H9 (cell line): ENCODE measurements at regions not wholly inside any gene's neighbourhood (a gene's known extent, or its start where the extent isn't known, plus 50 kb on each side); places are given as distances from the start of the nearest gene placed in this dataset.

Experiments used
- DNase-seq: peaks from one replicate; pipeline ENCODE4 v3.0.0-alpha.2; 2017
- H2AFZ ChIP-seq: one replicate; pipeline ENCODE4 v1.6.1; 2013; ENCODE audit warnings: mild to moderate bottlenecking, low read length, control low read depth, moderate library complexity
- H2AK5ac ChIP-seq: 2 replicates; pipeline ENCODE4 v1.6.1; 2013; ENCODE audit warnings: low read length, control low read depth, mixed read lengths; ENCODE audit not compliant: insufficient read length
- H2BK120ac ChIP-seq: one replicate; pipeline ENCODE4 v1.6.1; 2013; ENCODE audit warnings: low read depth, mild to moderate bottlenecking, low read length, control low read depth, inconsistent platforms; ENCODE audit not compliant: poor library complexity, severe bottlenecking
- H2BK12ac ChIP-seq: 2 replicates; pipeline ENCODE4 v1.6.1; 2013; ENCODE audit warnings: low read length, control low read depth, mixed read lengths, low read depth; ENCODE audit not compliant: insufficient read length
- H2BK15ac ChIP-seq: 2 replicates; pipeline ENCODE4 v1.6.1; 2013; ENCODE audit warnings: low read depth, low read length, control low read depth
- H2BK20ac ChIP-seq: one replicate; pipeline ENCODE4 v1.6.1; 2013; ENCODE audit warnings: low read depth, mild to moderate bottlenecking, low read length, control low read depth, inconsistent platforms; ENCODE audit not compliant: poor library complexity, severe bottlenecking
- H2BK5ac ChIP-seq: 2 replicates; pipeline ENCODE4 v1.6.1; 2013; ENCODE audit warnings: low read length, control low read depth, mixed read lengths; ENCODE audit not compliant: insufficient read length
- H3K14ac ChIP-seq: 2 replicates; pipeline ENCODE4 v1.6.1; 2013; ENCODE audit warnings: low read length, control low read depth; ENCODE audit not compliant: insufficient read depth
- H3K18ac ChIP-seq: 2 replicates; pipeline ENCODE4 v1.6.1; 2013; ENCODE audit warnings: low read depth, mild to moderate bottlenecking, mixed read lengths, low read length, control low read depth; ENCODE audit not compliant: insufficient read length
- H3K23ac ChIP-seq: 2 replicates; pipeline ENCODE4 v1.6.1; 2013; ENCODE audit warnings: low read length, control low read depth, mixed read lengths, low read depth; ENCODE audit not compliant: insufficient read length
- H3K23me2 ChIP-seq: 2 replicates; pipeline ENCODE4 v1.6.1; 2013; ENCODE audit warnings: low read depth, mild to moderate bottlenecking, mixed read lengths, low read length, control low read depth; ENCODE audit not compliant: insufficient read length, poor library complexity, severe bottlenecking
- H3K27ac ChIP-seq: 2 replicates; pipeline ENCODE4 v1.5.1; 2013; ENCODE audit warnings: low read length, control low read depth, mixed read lengths, low read depth; ENCODE audit not compliant: insufficient read length
- H3K27me3 ChIP-seq: 2 replicates; pipeline ENCODE4 v1.6.1; 2013; ENCODE audit warnings: low read length, control low read depth, inconsistent platforms; ENCODE audit not compliant: insufficient read depth
- H3K4ac ChIP-seq: 2 replicates; pipeline ENCODE4 v1.6.1; 2013; ENCODE audit warnings: low read depth, mild to moderate bottlenecking, control low read depth, inconsistent platforms, low read length, moderate library complexity
- H3K4me1 ChIP-seq: 2 replicates; pipeline ENCODE4 v1.6.1; 2013; ENCODE audit warnings: low read length, control low read depth, inconsistent platforms; ENCODE audit not compliant: insufficient read depth
- H3K4me2 ChIP-seq: 2 replicates; pipeline ENCODE4 v1.6.1; 2013; ENCODE audit warnings: low read length, control low read depth, mixed read lengths; ENCODE audit not compliant: insufficient read length, insufficient read depth
- H3K56ac ChIP-seq: 2 replicates; pipeline ENCODE4 v1.6.1; 2013; ENCODE audit warnings: low read depth, mild to moderate bottlenecking, mixed read lengths, low read length, control low read depth; ENCODE audit not compliant: insufficient read length
- H3K79me1 ChIP-seq: 2 replicates; pipeline ENCODE4 v1.6.1; 2013; ENCODE audit warnings: low read depth, mild to moderate bottlenecking, moderate library complexity, low read length, control low read depth, inconsistent platforms; ENCODE audit not compliant: insufficient read depth, poor library complexity, severe bottlenecking
- H3K79me2 ChIP-seq: 2 replicates; pipeline ENCODE4 v1.6.1; 2013; ENCODE audit warnings: low read length, control low read depth, inconsistent platforms; ENCODE audit not compliant: insufficient read depth
- H3K9ac ChIP-seq: 2 replicates; pipeline ENCODE4 v1.6.1; 2013; ENCODE audit warnings: low read length, control low read depth, mixed read lengths; ENCODE audit not compliant: insufficient read length; ENCODE audit errors: extremely low read depth
- H3K9me3 ChIP-seq: one replicate; pipeline ENCODE4 v1.6.1; 2013; ENCODE audit warnings: low read depth, low read length, inconsistent platforms; ENCODE audit not compliant: control insufficient read depth
- H3T11ph ChIP-seq: one replicate; pipeline ENCODE4 v1.6.1; 2013; ENCODE audit warnings: mild to moderate bottlenecking, low read length, control low read depth, inconsistent platforms
- H4K20me1 ChIP-seq: one replicate; pipeline ENCODE4 v1.6.1; 2013; ENCODE audit not compliant: control insufficient read depth, insufficient read length, insufficient read depth
- H4K5ac ChIP-seq: 2 replicates; pipeline ENCODE4 v1.6.1; 2013; ENCODE audit warnings: low read depth, mild to moderate bottlenecking, mixed read lengths, low read length, control low read depth; ENCODE audit not compliant: insufficient read length
- H4K8ac ChIP-seq: replicated peaks from 2 replicates; pipeline ENCODE4 v1.6.1; 2013; ENCODE audit warnings: low read length, control low read depth, mixed read lengths, low read depth; ENCODE audit not compliant: insufficient read length
- H4K91ac ChIP-seq: 2 replicates; pipeline ENCODE4 v1.6.1; 2013; ENCODE audit warnings: low read depth, mild to moderate bottlenecking, moderate library complexity, mixed read lengths, low read length, control low read depth; ENCODE audit not compliant: insufficient read length
- H3K27ac Mint-ChIP-seq, 3 experiments: 2 replicates in 2 of 3; 3 replicates in 1 of 3; pipeline ENCODE4 v1.8.0; 2020 to 2021; ENCODE audit warnings: mixed read lengths in 3 of 3, mild to moderate bottlenecking in 1 of 3, moderate library complexity in 1 of 3
- H3K27me3 Mint-ChIP-seq: 2 replicates; pipeline ENCODE4 v1.8.0; 2021; ENCODE audit warnings: low read depth, mild to moderate bottlenecking, moderate library complexity, mixed read lengths
- H3K36me3 Mint-ChIP-seq, 3 experiments: 2 replicates in 2 of 3; 3 replicates in 1 of 3; pipeline ENCODE4 v1.8.0; 2020 to 2021; ENCODE audit warnings: low read depth in 3 of 3, mixed read lengths in 3 of 3; ENCODE audit not compliant: insufficient read depth in 1 of 3
- H3K4me1 Mint-ChIP-seq, 2 experiments: 2 replicates each; pipeline ENCODE4 v1.8.0; 2020; ENCODE audit warnings: mixed read lengths in 2 of 2
- H3K4me3 Mint-ChIP-seq, 2 experiments: 2 replicates in 1 of 2; 3 replicates in 1 of 2; pipeline ENCODE4 v1.8.0; 2020 to 2021; ENCODE audit warnings: mild to moderate bottlenecking in 2 of 2, mixed read lengths in 2 of 2, moderate library complexity in 1 of 2
- H3K9me3 Mint-ChIP-seq, 2 experiments: 2 replicates in 1 of 2; 3 replicates in 1 of 2; pipeline ENCODE4 v1.8.0; 2020; ENCODE audit warnings: mild to moderate bottlenecking in 2 of 2, mixed read lengths in 2 of 2, moderate library complexity in 1 of 2
- WGBS: extraction: QIAGEN DNeasy Blood & Tissue Kit; methylation state at CpG from one replicate; pipeline ENCODE4 v1.1.7; 2013; ENCODE audit warnings: missing lambda C conversion rate, low lambda C conversion rate, mixed read lengths; ENCODE audit not compliant: insufficient read length; ENCODE audit errors: extremely low coverage; 5-methylcytosine and 5-hydroxymethylcytosine counted together
- TF ChIP-seq, protein P1 (sequence below): fragments of 200-600 bp; sonication (generic); conservative IDR thresholded peaks from 3 replicates; pipeline ENCODE4 v1.8.0; 2021; ENCODE audit warnings: antibody characterized with exemption, mild to moderate bottlenecking

DNA sequence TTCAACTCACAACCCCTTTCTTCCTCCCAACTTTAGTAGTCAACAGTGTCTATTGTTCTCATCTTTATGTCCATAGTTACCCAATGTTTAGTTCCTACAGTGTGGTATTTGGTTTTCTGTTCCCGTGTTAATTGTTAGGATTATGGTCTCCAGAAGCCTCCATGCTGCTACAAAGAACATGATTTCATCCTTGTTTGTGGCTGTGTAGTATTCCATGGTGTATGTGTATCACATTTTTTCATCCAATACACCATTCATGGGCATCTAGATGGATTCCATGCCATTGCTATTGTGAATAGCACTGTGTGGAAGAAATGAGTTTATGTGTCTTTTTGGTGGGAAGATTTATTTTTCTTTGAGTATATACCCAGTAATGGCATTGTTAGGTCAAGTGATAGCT lies 420.3 kb downstream of the XYLT1 start:
- H3K4ac ChIP-seq: no peak overlapping the region
- peaks cover 0 to 4% (median 0%) of the 10 kb centered on the region in 3 experiments; a peak in 2 of 7 replicates for H3K36me3 Mint-ChIP-seq
- H2BK15ac ChIP-seq: no peak overlapping the region
- no peak overlapping the region for H4K5ac ChIP-seq
- H3T11ph ChIP-seq: no peak overlapping the region
- WGBS: no CpG with 5 or more reads among the region's 1 CpG
- H2BK120ac ChIP-seq: no peak overlapping the region
- no peaks in the 10 kb centered on the region for H3K27me3 ChIP-seq
- no peak overlapping the region for H2BK5ac ChIP-seq
- H4K91ac ChIP-seq: no peak overlapping the region
- no peak overlapping the region for H2AFZ ChIP-seq
- H4K8ac ChIP-seq: no peak overlapping the region
- H3K23me2 ChIP-seq: no peaks in the 10 kb centered on the region
- H3K27ac ChIP-seq: no peak overlapping the region
- no peaks in the 10 kb centered on the region for H3K79me2 ChIP-seq
- H3K18ac ChIP-seq: no peak overlapping the region
- TF ChIP-seq, protein P1, sequence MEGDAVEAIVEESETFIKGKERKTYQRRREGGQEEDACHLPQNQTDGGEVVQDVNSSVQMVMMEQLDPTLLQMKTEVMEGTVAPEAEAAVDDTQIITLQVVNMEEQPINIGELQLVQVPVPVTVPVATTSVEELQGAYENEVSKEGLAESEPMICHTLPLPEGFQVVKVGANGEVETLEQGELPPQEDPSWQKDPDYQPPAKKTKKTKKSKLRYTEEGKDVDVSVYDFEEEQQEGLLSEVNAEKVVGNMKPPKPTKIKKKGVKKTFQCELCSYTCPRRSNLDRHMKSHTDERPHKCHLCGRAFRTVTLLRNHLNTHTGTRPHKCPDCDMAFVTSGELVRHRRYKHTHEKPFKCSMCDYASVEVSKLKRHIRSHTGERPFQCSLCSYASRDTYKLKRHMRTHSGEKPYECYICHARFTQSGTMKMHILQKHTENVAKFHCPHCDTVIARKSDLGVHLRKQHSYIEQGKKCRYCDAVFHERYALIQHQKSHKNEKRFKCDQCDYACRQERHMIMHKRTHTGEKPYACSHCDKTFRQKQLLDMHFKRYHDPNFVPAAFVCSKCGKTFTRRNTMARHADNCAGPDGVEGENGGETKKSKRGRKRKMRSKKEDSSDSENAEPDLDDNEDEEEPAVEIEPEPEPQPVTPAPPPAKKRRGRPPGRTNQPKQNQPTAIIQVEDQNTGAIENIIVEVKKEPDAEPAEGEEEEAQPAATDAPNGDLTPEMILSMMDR: no peak
- no peak overlapping the region for H3K23ac ChIP-seq
- no peak overlapping the region for H3K4me2 ChIP-seq
- no peaks in the 10 kb centered on the region for H3K4me1 ChIP-seq
- H3K14ac ChIP-seq: no peak overlapping the region
- H3K9me3 ChIP-seq: no peaks in the 10 kb centered on the region
- H2AK5ac ChIP-seq: no peak overlapping the region
- H4K20me1 ChIP-seq: no peaks in the 10 kb centered on the region
- peaks cover 4 to 8% of the 10 kb centered on the region in 2 experiments; a peak in 3 of 5 replicates for H3K9me3 Mint-ChIP-seq
- no peak overlapping the region for H3K56ac ChIP-seq
- peaks cover 8% of the 10 kb centered on the region in 2 experiments for H3K4me1 Mint-ChIP-seq
- H3K79me1 ChIP-seq: no peaks in the 10 kb centered on the region
- H3K4me3 Mint-ChIP-seq: no peak overlapping the region
- no peak overlapping the region for H3K27ac Mint-ChIP-seq
- no peak for DNase-seq
- H2BK20ac ChIP-seq: no peak overlapping the region
- H3K9ac ChIP-seq: no peak overlapping the region
- no peak overlapping the region for H2BK12ac ChIP-seq
- no peaks in the 10 kb centered on the region for H3K27me3 Mint-ChIP-seq
